ENCODE measurements at regions not wholly inside any gene's neighbourhood (a gene's known extent, or its start where the extent isn't known, plus 50 kb on each side); places are given as distances from the start of the nearest gene placed in this dataset.

DNA sequence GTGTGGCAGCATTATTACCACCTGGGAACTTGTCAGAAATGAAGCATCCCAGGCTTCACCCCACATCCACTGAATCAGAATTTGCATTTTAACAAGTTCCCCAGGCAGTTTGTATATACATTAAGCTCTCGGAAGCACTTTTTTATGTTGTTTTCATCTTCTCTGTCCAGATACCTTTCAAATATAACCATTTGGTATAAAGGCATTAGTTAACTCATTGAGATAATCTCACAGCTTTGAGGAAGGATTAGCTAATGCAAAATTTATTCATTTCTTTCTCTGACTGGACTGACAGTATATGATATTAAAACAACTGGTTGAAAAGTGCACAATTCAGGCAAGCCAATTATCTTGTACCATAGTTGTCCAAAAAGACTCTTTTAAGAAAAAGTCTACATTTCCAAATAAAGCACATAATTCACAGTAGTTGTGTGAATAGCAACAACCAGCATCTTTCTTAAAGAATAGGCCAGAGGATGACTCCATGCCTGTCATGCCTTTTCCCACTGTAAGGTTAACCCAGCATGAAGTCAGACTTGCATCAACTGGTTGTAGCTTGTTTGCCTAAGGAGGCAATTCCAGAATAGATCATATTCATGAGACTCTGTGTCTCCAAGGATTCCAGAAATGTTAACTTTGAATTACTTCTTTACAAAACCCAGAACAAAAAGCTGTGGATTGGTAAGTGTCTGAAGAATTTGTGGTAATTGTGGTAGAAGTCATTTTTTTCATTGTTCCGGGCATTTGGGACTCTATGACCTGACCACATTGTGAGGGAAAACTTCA, 254.3 kb upstream of the SESN3 start:
- no peak for DNase-seq (ENCODE audit: low read depth in 2 of 2)

DNA sequence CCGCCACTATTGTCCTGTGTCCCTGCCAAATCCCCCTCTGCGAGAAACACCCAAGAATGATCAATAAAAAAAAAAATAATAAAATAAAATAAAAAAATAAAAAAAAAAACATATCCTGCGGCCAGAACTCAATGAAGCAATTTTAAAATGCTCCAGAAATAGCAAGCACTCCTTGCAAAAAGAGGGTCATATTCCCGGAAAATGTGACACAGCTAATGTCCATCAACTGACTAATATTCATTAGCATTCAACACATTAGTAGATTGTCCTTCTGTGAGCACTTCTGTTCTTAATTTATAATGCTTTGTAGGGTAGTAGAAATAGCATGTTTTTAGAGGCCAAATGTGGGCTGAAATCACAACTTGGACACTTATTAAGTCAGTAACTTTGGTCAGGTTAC, 252.3 kb upstream of the SESN3 start:
- no peak for DNase-seq (ENCODE audit: low read depth in 2 of 2)

DNA sequence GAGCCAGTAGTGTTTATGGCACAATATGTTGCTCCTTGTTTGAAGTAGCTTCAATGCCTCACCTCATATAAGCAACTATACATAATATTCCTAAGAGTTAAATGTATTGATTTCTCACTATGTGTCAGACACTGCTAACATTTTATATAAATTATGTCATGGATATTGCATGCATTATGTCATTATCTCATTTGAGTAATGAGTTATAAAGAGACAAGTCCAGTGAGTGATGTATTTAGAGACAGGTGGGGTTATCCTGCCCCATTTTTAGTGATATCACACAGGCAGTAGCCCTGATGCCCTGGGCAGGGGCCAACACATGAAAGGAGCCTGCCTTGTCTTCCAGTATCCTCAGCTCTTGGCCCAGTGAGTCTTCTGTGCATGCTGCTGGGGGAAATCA, 247.0 kb upstream of the SESN3 start:
- no peak for DNase-seq (ENCODE audit: low read depth in 2 of 2)

DNA sequence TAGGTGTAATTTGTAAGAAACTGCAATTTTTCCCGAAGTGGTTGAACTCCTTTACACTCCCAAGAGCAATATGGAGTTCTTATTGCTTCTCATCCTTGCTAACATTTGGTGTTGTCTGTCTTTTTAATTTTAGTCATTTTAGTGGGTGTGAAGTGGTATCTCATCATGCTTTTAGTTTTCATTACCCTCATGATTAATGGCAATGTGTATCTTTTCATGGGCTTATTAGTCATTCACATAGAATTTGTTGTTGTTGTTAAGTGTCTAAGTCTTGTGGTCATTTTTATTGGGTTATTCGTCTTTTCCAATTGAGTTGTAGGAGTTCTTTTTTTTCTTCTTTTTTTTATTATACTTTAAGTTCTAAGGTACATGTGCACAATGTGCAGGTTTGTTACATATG, 238.3 kb upstream of the SESN3 start:
- no peak for DNase-seq (ENCODE audit: low read depth in 2 of 2)

DNA sequence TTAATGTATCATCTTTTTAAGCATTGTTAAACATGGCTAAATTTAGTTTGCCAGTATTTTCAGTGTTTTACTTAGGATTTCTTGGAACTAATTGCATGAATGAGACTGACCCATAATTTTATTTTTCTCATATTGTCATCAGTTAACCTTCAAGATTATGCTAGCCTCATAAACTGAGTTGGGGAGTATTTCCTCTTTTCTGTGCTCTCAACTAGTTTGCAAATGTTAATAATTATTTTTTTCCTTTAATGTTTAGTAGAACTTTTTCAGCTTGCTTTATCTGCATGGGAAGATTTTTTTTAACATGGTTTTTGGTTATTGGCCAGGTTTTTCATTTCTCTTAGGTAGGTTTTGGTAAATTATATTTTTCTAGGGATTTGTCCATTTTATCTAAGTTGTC, 235.4 kb upstream of the SESN3 start:
- no peak for DNase-seq (ENCODE audit: low read depth in 2 of 2)

DNA sequence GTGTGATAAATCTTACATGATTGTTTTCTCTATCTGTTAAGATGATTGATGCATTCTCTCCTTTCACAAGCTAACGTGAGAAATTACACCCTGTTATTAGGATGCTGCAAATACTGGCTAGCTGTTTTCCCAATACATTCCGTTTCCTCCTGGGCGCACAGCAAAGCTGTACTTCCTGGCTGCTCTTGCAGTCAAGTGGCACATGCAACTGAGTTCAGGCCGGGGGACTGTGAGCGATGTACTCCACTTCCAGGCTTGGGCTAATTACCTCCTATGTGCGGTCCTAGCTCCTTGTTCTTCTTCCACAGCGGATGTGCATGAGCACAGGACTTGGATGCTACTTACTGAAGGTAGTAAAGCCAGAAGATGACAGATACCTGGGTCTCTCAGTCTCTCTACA, 234.9 kb upstream of the SESN3 start:
- DNase-seq (ENCODE audit: low read depth in 2 of 2) = no peak

DNA sequence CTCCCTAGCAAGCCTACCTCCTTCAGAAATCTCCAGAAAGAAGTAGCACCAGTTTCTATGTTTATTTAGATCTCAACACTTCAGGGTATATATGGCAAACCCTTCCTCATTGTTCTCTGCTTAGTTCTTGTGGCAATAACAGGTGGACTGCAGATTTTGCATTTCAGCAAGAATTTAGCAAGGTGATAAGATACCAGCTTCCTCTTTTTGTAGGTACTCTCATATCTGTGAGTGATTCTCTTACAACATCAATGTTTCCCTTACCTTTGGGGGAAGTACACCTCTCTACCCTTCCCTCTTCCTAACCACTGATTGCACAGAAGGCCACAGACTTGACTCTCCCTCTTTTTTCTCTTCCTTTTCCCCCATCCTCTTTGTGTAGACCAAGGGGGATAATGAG, 230.9 kb upstream of the SESN3 start:
- no peak for DNase-seq (ENCODE audit: low read depth in 2 of 2)

DNA sequence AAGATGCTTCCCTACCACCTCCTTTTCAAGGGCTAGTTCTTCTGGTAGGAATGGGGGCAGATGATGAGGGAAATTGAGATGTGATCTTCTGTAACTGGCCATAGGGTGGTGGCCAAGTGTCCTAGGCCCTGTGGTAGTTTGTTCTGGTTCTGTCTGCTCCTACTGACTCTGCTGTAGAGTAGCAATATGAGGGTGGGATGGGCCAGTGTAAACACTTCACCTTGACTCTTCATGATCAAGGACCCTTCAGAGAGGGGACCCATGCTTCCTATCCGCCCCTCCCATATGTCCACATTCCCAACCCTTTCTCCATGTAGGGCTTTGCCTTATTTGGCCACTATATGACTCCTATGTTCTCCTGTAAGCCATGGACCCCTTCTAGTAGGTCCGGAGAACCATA, 230.3 kb upstream of the SESN3 start:
- DNase-seq (ENCODE audit: low read depth in 2 of 2) = no peak

DNA sequence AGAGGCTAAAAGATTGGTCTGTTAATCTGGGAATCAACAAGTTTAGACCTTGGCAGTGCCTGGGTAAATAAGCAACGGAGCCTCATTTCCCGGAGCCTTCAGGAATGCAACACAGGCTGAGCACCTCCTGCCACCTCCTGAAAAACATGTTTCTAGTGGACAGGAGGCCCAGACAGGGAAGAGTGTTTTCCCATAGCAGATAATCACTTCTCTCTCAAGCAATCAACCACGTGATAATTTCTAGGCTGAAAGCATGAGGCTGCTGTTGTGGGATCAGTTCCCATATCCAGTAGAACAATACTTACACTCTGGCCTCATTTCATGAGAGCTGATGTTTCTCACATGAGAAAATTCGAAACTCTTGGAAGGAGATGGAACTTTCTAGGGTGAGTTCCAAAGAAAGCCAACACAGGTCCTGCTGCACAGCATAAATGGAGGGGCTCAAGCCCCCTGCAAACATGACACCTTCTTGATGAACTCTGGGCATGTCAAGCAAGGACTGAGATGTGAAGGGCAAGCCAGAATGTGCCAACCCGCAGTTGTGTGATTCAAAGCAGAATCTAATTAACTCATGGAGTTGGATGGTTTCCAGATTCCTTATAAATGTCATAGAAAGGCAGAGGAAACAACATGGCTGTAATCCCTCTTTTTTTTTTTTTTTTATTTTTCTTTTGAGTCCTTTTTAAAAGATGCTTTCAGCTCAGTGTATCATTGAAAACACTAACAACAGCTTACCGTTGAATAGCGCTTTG, 228.5 kb upstream of the SESN3 start:
- no peak for DNase-seq (ENCODE audit: low read depth in 2 of 2)

DNA sequence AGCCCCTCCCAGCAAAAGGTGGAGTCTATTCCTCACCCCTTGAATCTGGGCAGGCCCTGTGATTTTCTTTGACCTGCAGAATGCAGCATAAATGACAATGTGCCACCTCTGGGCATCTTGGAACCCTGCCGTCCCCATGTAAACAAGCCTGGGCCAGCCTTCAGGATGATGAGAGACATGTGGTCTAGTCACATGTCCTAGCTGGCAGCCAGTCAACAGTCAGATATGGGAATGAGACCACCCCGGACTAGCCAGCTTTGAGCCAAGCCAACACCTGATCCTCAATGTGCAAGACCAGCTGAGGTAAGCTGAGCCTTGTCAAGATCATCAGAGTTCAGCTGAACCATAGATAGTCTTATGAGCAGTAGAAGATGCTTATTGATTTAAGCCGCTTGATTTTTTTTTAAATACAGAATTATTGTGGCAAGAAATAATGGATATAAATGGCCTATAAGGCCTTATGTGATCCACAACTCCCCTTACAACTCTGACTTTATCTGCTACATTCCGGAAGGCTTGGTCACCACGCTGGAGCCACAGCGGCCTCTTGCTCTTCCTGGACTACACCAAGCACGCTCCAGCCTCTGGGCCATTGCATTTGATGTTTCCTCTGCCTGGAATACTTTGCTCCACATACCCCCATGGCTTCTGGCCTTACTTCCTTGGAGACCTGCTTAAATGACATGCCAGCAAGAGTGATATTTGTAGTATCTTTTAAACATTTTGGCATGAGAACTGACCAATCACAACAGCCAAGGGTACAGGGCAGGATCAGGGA, 225.9 kb upstream of the SESN3 start:
- DNase-seq (ENCODE audit: low read depth in 2 of 2) = no peak

DNA sequence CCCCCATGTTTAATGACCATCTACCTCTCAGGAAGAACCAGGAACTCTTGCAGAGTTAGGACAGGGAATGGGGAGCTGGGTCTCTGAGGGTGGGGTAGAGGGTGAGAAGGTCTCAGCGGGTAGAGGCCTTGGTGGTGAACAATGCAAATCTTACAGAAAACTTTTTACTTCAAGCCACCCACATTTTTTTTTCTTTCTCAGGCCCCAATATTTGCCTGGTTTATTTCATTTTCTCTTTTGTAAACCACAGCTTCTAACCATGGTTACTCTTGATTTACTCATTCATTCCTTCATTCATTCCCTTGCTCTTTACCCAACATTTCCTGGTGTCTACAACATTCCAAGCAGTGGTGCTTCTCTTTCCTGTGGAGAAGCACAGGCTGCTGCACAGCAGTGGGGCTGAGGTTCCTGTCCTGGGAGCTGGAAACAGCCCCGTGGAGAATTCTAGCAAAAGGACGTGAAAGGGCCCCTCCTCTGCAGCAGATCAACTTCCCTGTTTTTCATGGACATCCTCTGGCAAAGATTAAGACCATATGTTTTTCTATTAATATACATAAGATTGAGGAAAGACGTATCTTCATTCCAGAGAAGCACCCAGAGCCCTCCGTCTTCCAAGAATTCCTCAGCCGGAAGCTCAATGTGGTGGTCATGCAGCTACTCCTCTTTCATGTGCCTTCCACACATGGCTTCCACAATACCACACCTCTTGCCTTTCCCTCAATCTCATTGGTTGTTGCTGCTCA, 224.4 kb upstream of the SESN3 start:
- DNase-seq (ENCODE audit: low read depth in 2 of 2) = no peak

DNA sequence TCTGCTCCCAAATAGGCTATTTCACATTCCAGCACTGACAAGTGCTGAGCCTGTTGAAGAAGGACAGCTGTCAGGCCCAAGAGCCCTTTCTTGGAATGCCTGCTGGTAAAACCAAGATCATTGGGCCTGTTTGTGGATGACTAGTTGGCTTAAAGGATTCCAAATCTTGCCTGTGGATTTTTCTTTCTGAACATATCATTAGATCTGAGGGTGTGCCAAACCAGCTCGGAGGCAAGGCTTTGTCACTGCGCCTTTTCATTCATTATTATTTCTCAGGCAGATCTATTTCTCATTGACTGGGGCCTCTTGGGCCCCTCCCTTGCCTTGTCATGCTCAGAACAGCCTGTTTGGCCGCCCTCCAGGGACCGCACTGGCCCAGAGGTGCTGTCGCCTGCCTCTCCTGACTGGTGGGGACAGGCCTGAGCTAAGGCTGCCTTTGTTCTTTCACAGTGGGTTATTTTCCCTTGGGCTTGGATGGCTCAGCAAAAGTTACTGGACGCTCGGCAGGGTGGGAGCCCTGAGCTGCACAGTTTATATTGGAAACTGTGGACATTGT, 222.7 kb upstream of the SESN3 start:
- DNase-seq (ENCODE audit: low read depth in 2 of 2) = no peak

DNA sequence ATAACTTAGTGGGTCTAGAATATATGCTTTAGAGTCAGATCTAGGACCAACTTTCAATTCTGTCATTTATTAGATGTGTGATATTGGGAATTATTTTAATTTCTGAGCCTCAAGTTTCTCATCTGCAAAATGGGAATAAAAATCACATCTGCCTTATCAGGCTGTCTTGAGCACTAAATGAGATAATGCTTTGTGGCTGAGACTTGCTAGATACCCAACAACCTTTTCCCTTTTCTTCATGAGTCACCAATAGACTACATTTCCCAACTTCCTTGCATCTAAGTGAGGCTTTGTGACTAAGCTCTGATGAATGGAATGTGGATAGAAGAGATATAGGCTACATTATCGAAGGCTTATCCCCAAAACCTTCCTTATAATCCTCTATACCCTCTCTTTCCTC, 220.7 kb upstream of the SESN3 start:
- DNase-seq (ENCODE audit: low read depth in 2 of 2) = no peak

DNA sequence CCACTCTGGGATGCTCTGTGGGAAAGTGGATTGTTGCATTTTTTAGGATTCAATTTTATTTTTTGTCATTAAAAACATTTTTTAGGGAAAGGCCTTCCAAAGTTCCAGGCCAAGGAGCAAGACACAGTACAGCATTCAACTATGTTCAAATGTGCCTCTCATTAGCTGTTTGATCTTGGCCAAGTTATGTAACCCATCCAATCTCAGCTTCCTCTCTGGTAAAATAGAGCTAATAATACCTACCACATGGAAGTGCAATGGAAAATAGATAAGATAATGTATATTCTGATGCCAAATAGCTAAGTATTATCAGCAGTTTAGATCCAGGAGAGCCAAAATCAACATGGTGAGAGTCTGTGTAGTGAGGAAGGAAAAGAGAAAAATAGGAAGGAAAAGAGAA, 220.3 kb upstream of the SESN3 start:
- no peak for DNase-seq (ENCODE audit: low read depth in 2 of 2)

DNA sequence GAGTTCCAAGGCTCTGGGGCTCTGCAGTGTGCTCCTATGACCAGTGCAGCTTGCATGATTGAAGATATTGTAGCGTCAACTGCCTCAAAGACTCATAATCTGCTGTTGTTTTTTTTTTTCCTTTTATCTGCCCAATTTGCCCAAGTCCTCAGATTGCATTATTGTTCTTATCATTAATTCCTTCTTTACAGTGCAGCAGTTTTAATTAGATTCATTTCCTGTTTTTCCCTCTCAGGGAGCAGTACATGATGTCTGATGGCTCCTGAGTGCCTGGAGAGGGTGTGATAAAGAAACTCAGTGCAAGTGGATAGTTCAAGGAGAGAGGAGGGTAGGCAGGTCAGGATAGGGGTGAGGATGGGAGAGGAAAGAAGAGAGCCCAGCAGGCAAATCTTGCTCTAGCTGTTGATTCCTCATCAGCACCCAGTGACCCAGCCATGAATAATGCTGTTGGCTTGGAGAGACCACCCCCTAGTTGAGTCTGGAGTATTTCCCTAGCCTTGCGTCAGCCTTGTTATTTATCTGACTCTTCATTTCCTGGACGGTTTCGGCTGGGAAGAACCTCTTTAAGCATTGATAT, 219.6 kb upstream of the SESN3 start:
- no peak for DNase-seq (ENCODE audit: low read depth in 2 of 2)

DNA sequence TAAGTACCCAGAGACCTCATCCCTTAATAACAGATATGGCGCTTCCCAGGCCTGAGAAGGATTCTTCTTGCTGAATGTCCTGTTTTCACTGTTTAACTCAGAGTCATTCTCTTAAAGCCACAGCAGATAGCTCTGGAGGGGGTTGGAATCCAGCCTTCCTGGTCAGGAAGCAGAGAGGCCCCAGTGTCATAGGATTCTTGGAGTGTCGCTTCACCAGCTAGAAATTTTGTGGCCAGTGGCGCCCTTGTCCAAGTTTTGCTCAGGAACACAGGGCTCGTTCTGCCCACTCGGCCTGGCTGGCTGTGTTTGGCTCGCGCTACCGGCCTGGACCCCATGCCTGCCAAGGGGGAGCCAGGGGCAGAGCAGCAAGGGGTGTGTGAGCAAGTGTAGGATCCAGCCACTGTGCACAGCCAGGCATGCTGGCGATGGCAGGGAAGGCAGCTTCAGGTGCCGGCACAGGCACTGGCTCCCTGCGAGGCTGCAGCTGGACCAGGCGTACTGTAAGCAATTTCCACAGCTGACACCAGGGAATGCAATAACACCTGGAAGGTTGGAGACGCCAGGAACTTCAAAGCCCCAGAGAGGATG, 214.8 kb upstream of the SESN3 start:
- no peak for DNase-seq (ENCODE audit: low read depth in 2 of 2)

DNA sequence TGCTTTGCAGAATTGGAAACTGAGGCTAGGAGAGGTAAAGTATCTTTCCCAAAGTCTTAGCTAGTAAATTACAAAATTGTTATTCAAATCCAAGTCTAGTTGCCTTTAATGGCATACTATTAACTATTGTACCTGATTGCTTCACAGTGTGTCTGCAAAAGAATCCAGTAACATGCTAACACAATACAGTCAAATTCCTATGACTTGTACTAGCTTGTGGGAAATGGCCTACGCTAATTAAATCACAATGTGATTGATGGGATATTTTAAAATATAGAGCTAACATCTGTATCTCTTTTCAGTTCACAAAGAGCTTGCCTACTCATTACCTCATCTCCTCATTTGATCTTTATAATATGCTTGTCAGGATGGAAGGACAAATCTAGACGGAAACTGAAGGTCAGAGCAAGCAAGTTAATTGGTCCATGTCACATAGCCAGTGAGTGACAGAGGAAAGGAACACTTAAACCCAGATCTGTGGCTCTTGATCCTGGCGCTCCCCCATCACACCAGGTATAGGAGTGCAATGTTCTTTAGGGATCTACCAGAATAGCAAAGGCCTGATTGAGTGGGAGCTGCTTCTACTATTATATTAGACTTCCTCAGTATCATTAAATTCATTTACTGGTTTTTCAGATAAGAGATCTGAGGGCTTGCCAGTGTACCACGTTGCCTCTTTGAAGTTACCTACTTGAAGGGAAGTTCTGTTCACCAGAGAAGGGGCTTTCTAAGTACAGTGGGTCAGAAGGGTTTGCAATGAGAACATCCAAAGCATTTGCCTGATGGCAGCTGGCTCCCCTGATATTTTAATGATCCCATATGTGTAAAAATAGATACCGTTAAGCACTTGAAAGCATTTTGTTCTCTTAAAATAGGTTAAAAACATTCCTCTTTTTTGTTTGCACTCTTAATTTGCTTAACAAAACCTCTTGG, 213.6 kb upstream of the SESN3 start:
- DNase-seq (ENCODE audit: low read depth in 2 of 2) = no peak

DNA sequence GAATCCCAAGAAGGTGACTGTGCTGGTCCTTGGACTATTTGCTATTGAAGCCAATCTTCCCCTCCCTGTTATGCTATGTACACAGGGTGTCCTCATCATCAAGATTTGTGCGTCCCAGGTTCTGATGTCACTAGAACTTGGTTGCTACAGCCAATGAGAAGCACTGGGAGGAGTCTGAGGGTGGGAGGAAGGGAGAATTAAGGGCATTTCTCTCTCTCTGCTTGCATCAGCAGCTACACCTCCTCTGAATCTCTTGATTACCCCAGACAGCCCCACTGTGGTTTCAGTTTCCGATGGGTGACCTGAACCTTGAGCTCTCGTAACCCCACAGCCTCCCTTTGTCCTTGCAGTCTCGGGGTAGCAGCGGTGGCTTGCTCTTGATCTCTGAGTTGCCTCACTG, 212.4 kb upstream of the SESN3 start:
- no peak for DNase-seq (ENCODE audit: low read depth in 2 of 2)

DNA sequence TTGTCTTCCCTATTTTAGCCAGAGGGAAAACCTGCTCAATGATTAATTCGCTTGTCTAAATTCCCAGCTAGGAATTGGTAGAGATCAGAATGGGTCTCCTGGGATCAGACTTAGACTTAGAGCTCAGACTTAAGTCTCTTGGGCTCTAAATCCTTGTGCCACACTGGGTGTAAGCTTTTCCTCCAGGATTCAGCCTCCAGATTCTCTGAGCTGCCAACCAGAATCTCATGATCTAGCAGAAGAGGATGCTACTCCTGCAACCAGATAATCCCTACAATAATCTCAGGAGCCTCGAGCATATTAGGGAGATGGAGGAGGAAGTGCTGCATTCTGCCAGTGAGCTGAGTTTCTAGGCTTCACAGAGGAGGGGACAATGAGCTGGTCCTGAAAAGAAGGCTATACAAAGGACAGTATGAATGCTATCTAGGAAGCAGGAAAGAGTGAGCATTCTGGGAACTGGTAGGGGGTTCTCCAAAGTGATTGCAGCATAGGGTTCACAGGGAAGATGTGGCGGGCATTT, 211.6 kb upstream of the SESN3 start:
- no peak for DNase-seq (ENCODE audit: low read depth in 2 of 2)
